ENCODE measurements at regions not wholly inside any gene's neighbourhood (a gene's known extent, or its start where the extent isn't known, plus 50 kb on each side); places are given as distances from the start of the nearest gene placed in this dataset.
"Not testable (repeated sequence)": the region's sequence is repeated elsewhere in the genome, so short reads cannot be mapped to it uniquely, and the experiment has no call there.

DNA sequence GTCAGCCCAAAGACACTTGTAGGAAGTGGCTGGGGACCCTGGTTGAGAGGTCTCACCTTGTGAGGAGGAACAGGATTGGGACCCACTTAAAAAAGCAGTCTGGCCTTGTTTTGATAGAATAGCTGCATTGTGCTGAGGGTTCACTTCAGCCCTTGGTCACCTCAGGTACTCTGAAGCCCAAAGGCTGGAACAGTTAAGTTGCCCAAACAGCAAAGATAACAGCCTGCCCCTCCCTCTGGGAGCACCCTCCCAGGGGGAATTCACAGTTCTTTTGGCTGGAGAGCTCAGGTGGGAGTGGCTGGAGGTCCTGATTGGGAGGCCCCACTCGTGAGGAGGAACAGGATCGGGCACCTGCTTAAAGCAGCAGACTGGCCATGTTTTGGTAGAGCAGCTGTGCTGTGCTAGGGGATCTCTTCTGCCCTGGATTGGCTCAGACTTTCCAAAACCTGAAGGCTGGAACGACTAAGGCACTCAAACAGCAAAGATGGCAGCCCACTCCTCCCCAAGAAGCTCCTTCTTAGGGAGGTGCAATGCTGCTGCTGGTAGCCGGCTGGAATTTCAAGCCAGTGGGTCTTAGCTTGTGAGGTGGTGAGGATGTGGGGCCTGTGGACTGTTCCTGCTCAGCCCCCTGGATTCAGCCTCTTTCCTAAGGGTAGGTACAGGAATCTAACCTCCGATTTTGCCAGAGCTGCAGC, 143.8 kb upstream of the SLC38A2 start:
- TF ChIP-seq, protein P1, sequence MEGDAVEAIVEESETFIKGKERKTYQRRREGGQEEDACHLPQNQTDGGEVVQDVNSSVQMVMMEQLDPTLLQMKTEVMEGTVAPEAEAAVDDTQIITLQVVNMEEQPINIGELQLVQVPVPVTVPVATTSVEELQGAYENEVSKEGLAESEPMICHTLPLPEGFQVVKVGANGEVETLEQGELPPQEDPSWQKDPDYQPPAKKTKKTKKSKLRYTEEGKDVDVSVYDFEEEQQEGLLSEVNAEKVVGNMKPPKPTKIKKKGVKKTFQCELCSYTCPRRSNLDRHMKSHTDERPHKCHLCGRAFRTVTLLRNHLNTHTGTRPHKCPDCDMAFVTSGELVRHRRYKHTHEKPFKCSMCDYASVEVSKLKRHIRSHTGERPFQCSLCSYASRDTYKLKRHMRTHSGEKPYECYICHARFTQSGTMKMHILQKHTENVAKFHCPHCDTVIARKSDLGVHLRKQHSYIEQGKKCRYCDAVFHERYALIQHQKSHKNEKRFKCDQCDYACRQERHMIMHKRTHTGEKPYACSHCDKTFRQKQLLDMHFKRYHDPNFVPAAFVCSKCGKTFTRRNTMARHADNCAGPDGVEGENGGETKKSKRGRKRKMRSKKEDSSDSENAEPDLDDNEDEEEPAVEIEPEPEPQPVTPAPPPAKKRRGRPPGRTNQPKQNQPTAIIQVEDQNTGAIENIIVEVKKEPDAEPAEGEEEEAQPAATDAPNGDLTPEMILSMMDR (IDR thresholded peaks at IDR 0.05; ENCODE audit: insufficient read depth, low read length, severe bottlenecking): no peak
- H3K36me3 ChIP-seq (ENCODE audit: control insufficient read depth, insufficient read depth, low read length): no peaks in the 10 kb centered on the region
- DNase-seq (ENCODE audit: low read depth): no peak
- no peaks in the 10 kb centered on the region for H3K27me3 ChIP-seq (ENCODE audit: control insufficient read depth, insufficient read depth, low read length)
- FAIRE-seq: no peak
- H3K4me3 ChIP-seq (ENCODE audit: low read depth, low read length): no peak overlapping the region

DNA sequence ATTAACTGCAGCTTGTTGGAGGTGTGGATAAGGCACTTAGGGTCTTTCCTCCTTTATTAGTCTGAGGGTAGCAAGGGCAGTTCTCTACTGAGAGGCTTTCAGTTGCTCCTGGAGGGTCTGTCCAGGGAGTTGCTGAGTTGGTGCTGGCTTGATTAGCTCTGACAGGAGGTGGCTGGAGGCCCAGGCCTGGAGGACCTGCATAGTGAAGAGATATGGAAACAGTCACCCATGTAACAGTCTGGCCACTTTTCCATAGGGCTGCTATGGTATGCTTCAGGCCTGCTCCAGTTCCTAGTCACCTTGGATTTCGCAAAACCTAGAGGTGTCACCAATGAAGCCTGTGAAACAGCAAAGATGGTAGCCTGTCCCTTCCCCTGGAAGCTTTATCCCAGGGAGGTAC, 143.3 kb upstream of the SLC38A2 start:
- Histone ChIP-seq H3K4me3 (ENCODE audit: low read depth, low read length) (no peak overlapping the region), H3K27me3 (ENCODE audit: control insufficient read depth, insufficient read depth, low read length) (no peaks in the 10 kb centered on the region), H3K36me3 (ENCODE audit: control insufficient read depth, insufficient read depth, low read length) (no peaks in the 10 kb centered on the region)
- TF ChIP-seq, protein P1 (IDR thresholded peaks at IDR 0.05; ENCODE audit: insufficient read depth, low read length, severe bottlenecking): no peak
- FAIRE-seq (no peak), DNase-seq (ENCODE audit: low read depth) (no peak)

DNA sequence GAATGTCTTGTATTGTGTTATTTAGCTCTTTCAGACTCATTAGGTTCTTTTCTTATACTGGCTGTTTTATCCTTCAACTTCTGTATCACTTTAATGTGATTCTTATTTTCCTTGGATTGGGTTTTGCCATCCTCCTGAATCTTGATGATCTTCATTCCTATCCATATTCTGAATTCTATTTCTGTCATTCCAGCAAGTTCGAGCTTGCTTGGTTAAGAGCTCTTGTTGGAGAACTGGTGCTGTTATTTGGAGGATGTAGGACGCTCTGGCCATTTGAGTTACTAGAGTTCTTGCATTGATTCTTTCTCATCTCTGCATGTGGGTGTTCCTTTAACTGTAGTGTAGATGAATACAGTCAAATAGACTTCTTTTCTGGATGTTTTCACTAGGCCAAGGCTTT, 142.3 kb upstream of the SLC38A2 start:
- H3K4me3 ChIP-seq (ENCODE audit: low read depth, low read length): no peak overlapping the region
- DNase-seq (ENCODE audit: low read depth) (peak; percentile 40), FAIRE-seq (no peak)
- H3K36me3 ChIP-seq (ENCODE audit: control insufficient read depth, insufficient read depth, low read length): no peaks in the 10 kb centered on the region
- TF ChIP-seq, protein P1 (IDR thresholded peaks at IDR 0.05; ENCODE audit: insufficient read depth, low read length, severe bottlenecking): no peak
- no peaks in the 10 kb centered on the region for H3K27me3 ChIP-seq (ENCODE audit: control insufficient read depth, insufficient read depth, low read length)

DNA sequence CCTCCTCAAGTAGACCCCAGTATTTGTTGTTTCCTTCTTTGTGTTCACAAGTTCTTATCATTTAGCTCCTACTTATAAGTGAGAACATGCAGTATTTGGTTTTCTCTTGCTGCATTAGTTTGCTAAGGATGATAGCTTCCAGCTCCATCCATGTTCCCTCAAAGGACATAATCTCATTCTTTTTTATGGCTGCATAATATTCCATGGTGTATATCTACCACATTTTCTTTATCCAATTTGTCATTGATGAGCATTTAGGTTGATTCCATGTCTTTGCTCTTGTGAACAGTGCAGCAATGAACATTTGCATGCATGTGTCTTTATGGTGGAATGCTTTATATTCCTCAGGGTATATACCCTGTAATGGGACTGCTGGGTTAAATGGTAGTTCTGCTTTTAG, 137.7 kb upstream of the SLC38A2 start:
- not testable (repeated sequence) for H3K36me3 ChIP-seq (ENCODE audit: control insufficient read depth, insufficient read depth, low read length); DNase-seq (ENCODE audit: low read depth); H3K4me3 ChIP-seq (ENCODE audit: low read depth, low read length); FAIRE-seq; H3K27me3 ChIP-seq (ENCODE audit: control insufficient read depth, insufficient read depth, low read length)

DNA sequence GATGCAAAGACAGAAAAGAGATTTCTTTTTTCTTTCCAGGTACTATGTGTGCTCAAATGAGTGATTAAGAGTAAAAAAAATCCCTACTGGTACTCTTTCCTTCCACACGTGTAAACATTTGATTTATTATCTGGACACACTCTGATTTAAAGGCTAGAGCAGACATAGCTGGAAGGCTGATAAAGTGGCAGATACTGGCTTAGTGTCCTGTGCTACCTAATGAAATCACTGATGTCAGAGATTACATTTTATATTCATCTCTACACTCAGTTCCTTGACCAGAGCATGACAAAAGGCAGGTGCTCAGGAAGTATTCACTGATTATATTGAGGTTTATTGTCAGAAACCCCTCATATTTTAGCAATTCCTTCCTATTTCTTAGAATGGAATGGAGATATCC, 136.6 kb upstream of the SLC38A2 start:
- FAIRE-seq (no peak), DNase-seq (ENCODE audit: low read depth) (no peak)
- no peaks in the 10 kb centered on the region for H3K27me3 ChIP-seq (ENCODE audit: control insufficient read depth, insufficient read depth, low read length)
- H3K36me3 ChIP-seq (ENCODE audit: control insufficient read depth, insufficient read depth, low read length): peaks cover 3% of the 10 kb centered on the region
- TF ChIP-seq, protein P1 (IDR thresholded peaks at IDR 0.05; ENCODE audit: insufficient read depth, low read length, severe bottlenecking): no peak
- no peak overlapping the region for H3K4me3 ChIP-seq (ENCODE audit: low read depth, low read length)

DNA sequence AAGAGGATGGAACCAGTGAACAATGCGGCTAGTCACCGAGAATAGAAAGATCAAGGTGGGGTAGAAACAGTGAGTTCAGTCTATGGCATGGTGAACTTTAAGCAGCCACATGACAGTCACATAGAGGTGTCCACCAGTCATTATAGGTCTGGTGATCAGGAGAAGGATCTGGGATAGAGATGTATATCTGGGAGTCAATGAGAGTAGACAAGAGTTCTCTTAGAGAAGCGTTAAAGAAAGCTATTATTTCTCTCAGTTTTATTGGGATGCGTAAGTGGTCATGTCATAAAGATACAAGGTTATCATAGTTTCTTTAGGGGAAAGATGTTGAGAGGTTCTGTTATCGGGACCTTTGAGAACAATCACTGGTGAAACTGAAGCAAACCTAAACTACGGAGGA, 136.1 kb upstream of the SLC38A2 start:
- H3K27me3 ChIP-seq (ENCODE audit: control insufficient read depth, insufficient read depth, low read length): no peaks in the 10 kb centered on the region
- DNase-seq (ENCODE audit: low read depth): no peak
- peaks cover 3% of the 10 kb centered on the region for H3K36me3 ChIP-seq (ENCODE audit: control insufficient read depth, insufficient read depth, low read length)
- FAIRE-seq: no peak
- no peak overlapping the region for H3K4me3 ChIP-seq (ENCODE audit: low read depth, low read length)
- TF ChIP-seq, protein P1 (IDR thresholded peaks at IDR 0.05; ENCODE audit: insufficient read depth, low read length, severe bottlenecking): no peak

Measured in bronchial epithelial cell (primary cell).